HepG2 (cell line): ENCODE measurements at regions not wholly inside any gene's neighbourhood (a gene's known extent, or its start where the extent isn't known, plus 50 kb on each side); places are given as distances from the start of the nearest gene placed in this dataset.

Source experiments
- ATAC-seq: fragments of 200-7000 bp; cut with Tn5 transposase; 3 replicates; pipeline ENCODE4 v1.9.1; 2020; ENCODE audit warnings: mild to moderate bottlenecking, moderate library complexity
- BruUV-seq: library from RNA; stranded (reverse); fragments of 400-500 nt; replicated peaks from 2 replicates; lab custom pipeline; 2021; lab: Mats Ljungman, UMichigan
- CTCF ChIA-PET: fragments of 300-600 bp; formaldehyde crosslinking; extraction: SDS; loops from one replicate; lab custom pipeline; 2021; ENCODE audit warnings: low total read pairs, inconsistent platforms, low intra/inter-chr PET ratio; lab: Yijun Ruan, JAX
- POLR2A ChIA-PET: fragments of 350-600 bp; sonication (Branson Sonifier 250); formaldehyde crosslinking; loops from one replicate; lab custom pipeline; 2020; ENCODE audit warnings: antibody characterized with exemption, inconsistent platforms; lab: Yijun Ruan, JAX
- DNase-seq: peaks from one replicate; pipeline ENCODE4 v3.0.0-alpha.2; 2015; ENCODE audit warnings: low spot score
- FAIRE-seq: peaks from 3 replicates; lab custom pipeline; 2011; peaks lifted over from hg19 to GRCh38; lab: Jason Lieb, UNC
- H2AFZ ChIP-seq: one replicate; pipeline ENCODE4 v1.6.1; 2011; ENCODE audit warnings: low read length, inconsistent platforms
- H3K27ac ChIP-seq: fragments of 300-600 bp; 3 replicates; pipeline ENCODE4 v1.8.0; 2011; ENCODE audit warnings: mixed run types, mild to moderate bottlenecking, mixed read lengths, low read length, inconsistent platforms; ENCODE audit not compliant: insufficient read depth; ENCODE audit errors: extremely low read length
- H3K27me3 ChIP-seq, 2 experiments: fragments of 200-600 bp in 1 of 2; 2 replicates in 1 of 2; 3 replicates in 1 of 2; pipeline versions ENCODE4 v1.6.0 to v1.8.0; 2011; ENCODE audit warnings: low read length in 2 of 2, mild to moderate bottlenecking in 2 of 2, moderate library complexity in 2 of 2, inconsistent platforms in 1 of 2; ENCODE audit not compliant: insufficient read depth in 2 of 2, control insufficient read depth in 1 of 2
- H3K36me3 ChIP-seq, 2 experiments: fragments of 200-600 bp in 1 of 2; replicated peaks in 1 of 2; 2 replicates in 1 of 2; 3 replicates in 1 of 2; pipeline versions ENCODE4 v1.5.1 to v1.8.0; 2011; ENCODE audit warnings: low read length in 2 of 2, inconsistent platforms in 1 of 2; ENCODE audit not compliant: insufficient read depth in 2 of 2, control insufficient read depth in 1 of 2
- H3K4me1 ChIP-seq: 2 replicates; pipeline ENCODE4 v1.5.1; 2012; ENCODE audit warnings: low read length, inconsistent platforms; ENCODE audit not compliant: insufficient read depth
- H3K4me2 ChIP-seq: 2 replicates; pipeline ENCODE4 v1.6.0; 2011; ENCODE audit warnings: low read depth, low read length, inconsistent platforms
- H3K4me3 ChIP-seq, 3 experiments: fragments of 200-600 bp in 1 of 3; sonication (generic), shearing (Covaris generic) in 1 of 3; replicated peaks in 1 of 3; 2 replicates each; pipeline ENCODE4 v1.5.1; 2011 to 2016; ENCODE audit warnings: low read length in 3 of 3, inconsistent platforms in 2 of 3, low read depth in 2 of 3, mild to moderate bottlenecking in 2 of 3, control low read depth in 1 of 3, mixed read lengths in 1 of 3; ENCODE audit not compliant: insufficient read depth in 1 of 3
- H3K79me2 ChIP-seq: one replicate; pipeline ENCODE4 v1.6.1; 2011; ENCODE audit warnings: low read length, inconsistent platforms; ENCODE audit not compliant: insufficient read depth
- H3K9ac ChIP-seq: 2 replicates; pipeline ENCODE4 v1.6.0; 2011; ENCODE audit warnings: mild to moderate bottlenecking, low read depth, low read length, inconsistent platforms; ENCODE audit not compliant: insufficient read depth
- H3K9me3 ChIP-seq: 2 replicates; pipeline ENCODE4 v1.5.1; 2012; ENCODE audit warnings: mild to moderate bottlenecking, low read length
- H4K20me1 ChIP-seq: 2 replicates; pipeline ENCODE4 v1.6.0; 2011; ENCODE audit warnings: inconsistent platforms, mild to moderate bottlenecking, low read length, moderate library complexity; ENCODE audit not compliant: insufficient read depth
- AHR ChIP-seq: IDR thresholded peaks from 2 replicates; pipeline ENCODE4 v1.6.1; 2018; ENCODE audit warnings: missing genetic modification reagents, missing compliant biosample characterization
- ARID2 ChIP-seq: sonication (generic); formaldehyde crosslinking; IDR thresholded peaks from 2 replicates; pipeline ENCODE4 v1.8.1; 2022; ENCODE audit warnings: mild to moderate bottlenecking, missing genetic modification reagents, borderline replicate concordance
- KIAA2018 ChIP-seq: sonication (generic); formaldehyde crosslinking; IDR thresholded peaks from 2 replicates; pipeline ENCODE4 v1.5.0; 2020; ENCODE audit warnings: mild to moderate bottlenecking, missing genetic modification reagents, borderline replicate concordance
- RAD51 ChIP-seq: fragments of 450-650 bp; IDR thresholded peaks from 2 replicates; pipeline ENCODE4 v1.6.1; 2016; ENCODE audit warnings: borderline replicate concordance
- SP5 ChIP-seq: IDR thresholded peaks from 2 replicates; pipeline ENCODE4 v1.6.1; 2016; ENCODE audit warnings: low read depth, borderline replicate concordance
- TEF ChIP-seq: sonication (generic); formaldehyde crosslinking; IDR thresholded peaks from 2 replicates; pipeline ENCODE4 v1.5.0; 2020; ENCODE audit warnings: missing genetic modification reagents
- THAP8 ChIP-seq: sonication (generic); formaldehyde crosslinking; IDR thresholded peaks from 2 replicates; pipeline ENCODE4 v1.5.1; 2020; ENCODE audit warnings: missing genetic modification reagents, mild to moderate bottlenecking, borderline replicate concordance
- ZFY ChIP-seq: sonication (generic); formaldehyde crosslinking; IDR thresholded peaks from 2 replicates; pipeline ENCODE4 v1.4.0; 2020; ENCODE audit warnings: missing genetic modification reagents
- ZNF780A ChIP-seq: sonication (generic); formaldehyde crosslinking; IDR thresholded peaks from 2 replicates; pipeline ENCODE4 v1.8.0; 2022; ENCODE audit warnings: mild to moderate bottlenecking, missing genetic modification reagents, moderate library complexity
- ZNF841 ChIP-seq: sonication (generic); formaldehyde crosslinking; IDR thresholded peaks from 2 replicates; pipeline ENCODE4 v1.8.1; 2023; ENCODE audit warnings: missing genetic modification reagents, borderline replicate concordance
- WGBS: methylation state at CpG from one replicate; pipeline ENCODE4 v1.1.6; 2017; ENCODE audit warnings: low lambda C conversion rate; 5-methylcytosine and 5-hydroxymethylcytosine counted together
- in situ Hi-C: cut with HindIII; loops from 2 replicates; pipeline ENCODE4 v1.10.0; 2017; ENCODE audit warnings: low pct_unique_long_range_greater_than_20kb; ENCODE audit not compliant: extremely low pct_ligation_motif_present
- intact Hi-C: fragments of 100-400 bp; cut with micrococcal nuclease; formaldehyde crosslinking; loops from one replicate; pipeline ENCODE4 v1.10.0; 2022; ENCODE audit not compliant: unreplicated experiment
- TF ChIP-seq, protein P1 (sequence below): sonication (generic); formaldehyde crosslinking; conservative IDR thresholded peaks from 2 replicates; pipeline ENCODE4 v1.4.0; 2020; ENCODE audit warnings: mild to moderate bottlenecking, missing genetic modification reagents, moderate library complexity

DNA sequence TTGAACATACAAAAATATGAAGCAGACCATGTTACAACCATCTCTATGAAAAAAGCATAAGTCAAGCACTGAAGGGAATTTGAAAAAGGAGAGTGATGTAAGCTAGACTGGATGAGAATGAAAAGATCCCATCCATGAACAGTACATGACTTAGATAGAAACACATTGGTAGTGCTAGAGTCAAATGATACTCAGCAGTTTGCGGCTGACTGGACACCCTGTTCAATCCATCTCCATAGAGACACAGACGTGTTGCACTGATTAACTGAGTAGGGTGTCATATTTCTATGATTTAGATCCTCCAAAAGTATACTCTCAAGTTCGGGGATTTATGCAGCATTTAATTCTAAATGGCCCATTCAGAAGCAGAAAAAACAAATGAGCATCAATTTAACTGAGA, 674.3 kb upstream of the NRXN1 start:
- in situ Hi-C loops (loop anchor here (25.0 kb wide), 1 partner anchor 1169 kb away; no protein-coding TSS in a partner anchor), intact Hi-C loops (no loop called here)
- Histone ChIP-seq H3K36me3 (no peaks in the 10 kb centered on the region), H3K79me2 (no peaks in the 10 kb centered on the region), H3K4me1 (no peaks in the 10 kb centered on the region), H4K20me1 (no peaks in the 10 kb centered on the region), H3K4me2 (no peak overlapping the region), H2AFZ (no peak overlapping the region), H3K4me3 (no peak overlapping the region), H3K9ac (no peak overlapping the region), H3K9me3 (no peaks in the 10 kb centered on the region; the same call in 1 of the 2 replicates), H3K27ac (no peak overlapping the region), H3K27me3 (no peaks in the 10 kb centered on the region)
- DNase-seq (no peak), ATAC-seq (no peak), FAIRE-seq (no peak)
- no TSS peak for BruUV-seq
- CTCF ChIA-PET: no interaction called here
- TF ChIP-seq KIAA2018 (CRISPR knock-in tag) (no peak), ZNF780A (no peak), ZFY (no peak), AHR (CRISPR knock-in tag) (no peak), ARID2 (CRISPR knock-in tag) (no peak), THAP8 (CRISPR knock-in tag) (no peak), ZNF841 (CRISPR knock-in tag) (no peak), TEF (no peak), SP5 (CRISPR knock-in tag) (no peak), RAD51 (no peak)
- TF ChIP-seq, protein P1, sequence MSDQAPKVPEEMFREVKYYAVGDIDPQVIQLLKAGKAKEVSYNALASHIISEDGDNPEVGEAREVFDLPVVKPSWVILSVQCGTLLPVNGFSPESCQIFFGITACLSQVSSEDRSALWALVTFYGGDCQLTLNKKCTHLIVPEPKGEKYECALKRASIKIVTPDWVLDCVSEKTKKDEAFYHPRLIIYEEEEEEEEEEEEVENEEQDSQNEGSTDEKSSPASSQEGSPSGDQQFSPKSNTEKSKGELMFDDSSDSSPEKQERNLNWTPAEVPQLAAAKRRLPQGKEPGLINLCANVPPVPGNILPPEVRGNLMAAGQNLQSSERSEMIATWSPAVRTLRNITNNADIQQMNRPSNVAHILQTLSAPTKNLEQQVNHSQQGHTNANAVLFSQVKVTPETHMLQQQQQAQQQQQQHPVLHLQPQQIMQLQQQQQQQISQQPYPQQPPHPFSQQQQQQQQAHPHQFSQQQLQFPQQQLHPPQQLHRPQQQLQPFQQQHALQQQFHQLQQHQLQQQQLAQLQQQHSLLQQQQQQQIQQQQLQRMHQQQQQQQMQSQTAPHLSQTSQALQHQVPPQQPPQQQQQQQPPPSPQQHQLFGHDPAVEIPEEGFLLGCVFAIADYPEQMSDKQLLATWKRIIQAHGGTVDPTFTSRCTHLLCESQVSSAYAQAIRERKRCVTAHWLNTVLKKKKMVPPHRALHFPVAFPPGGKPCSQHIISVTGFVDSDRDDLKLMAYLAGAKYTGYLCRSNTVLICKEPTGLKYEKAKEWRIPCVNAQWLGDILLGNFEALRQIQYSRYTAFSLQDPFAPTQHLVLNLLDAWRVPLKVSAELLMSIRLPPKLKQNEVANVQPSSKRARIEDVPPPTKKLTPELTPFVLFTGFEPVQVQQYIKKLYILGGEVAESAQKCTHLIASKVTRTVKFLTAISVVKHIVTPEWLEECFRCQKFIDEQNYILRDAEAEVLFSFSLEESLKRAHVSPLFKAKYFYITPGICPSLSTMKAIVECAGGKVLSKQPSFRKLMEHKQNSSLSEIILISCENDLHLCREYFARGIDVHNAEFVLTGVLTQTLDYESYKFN: no peak
- 30% methylated on average over 3 of the region's 3 CpGs for WGBS
- POLR2A ChIA-PET: no interaction called here
